Kidney epithelial cell (primary cell): ENCODE measurements at regions not wholly inside any gene's neighbourhood (a gene's known extent, or its start where the extent isn't known, plus 50 kb on each side); places are given as distances from the start of the nearest gene placed in this dataset.

Experiments
- DNase-seq: peaks from one replicate; pipeline ENCODE4 v3.0.0-alpha.2; 2010; ENCODE audit warnings: low read depth
- H3K27me3 ChIP-seq: 2 replicates; pipeline ENCODE4 v1.6.0; 2011; ENCODE audit warnings: low read length; ENCODE audit not compliant: control insufficient read depth, insufficient read depth
- H3K36me3 ChIP-seq: 2 replicates; pipeline ENCODE4 v1.5.1; 2011; ENCODE audit warnings: low read length; ENCODE audit not compliant: control insufficient read depth, insufficient read depth
- H3K4me3 ChIP-seq: 2 replicates; pipeline ENCODE4 v1.5.1; 2011; ENCODE audit warnings: low read depth, mild to moderate bottlenecking, control low read depth, low read length
- TF ChIP-seq, protein P1 (sequence below): IDR thresholded peaks from 2 replicates; pipeline ENCODE4 v1.5.1; 2011; ENCODE audit warnings: mild to moderate bottlenecking, moderate library complexity, low read length, control low read depth, inconsistent platforms; ENCODE audit not compliant: insufficient read depth, poor library complexity, severe bottlenecking

DNA sequence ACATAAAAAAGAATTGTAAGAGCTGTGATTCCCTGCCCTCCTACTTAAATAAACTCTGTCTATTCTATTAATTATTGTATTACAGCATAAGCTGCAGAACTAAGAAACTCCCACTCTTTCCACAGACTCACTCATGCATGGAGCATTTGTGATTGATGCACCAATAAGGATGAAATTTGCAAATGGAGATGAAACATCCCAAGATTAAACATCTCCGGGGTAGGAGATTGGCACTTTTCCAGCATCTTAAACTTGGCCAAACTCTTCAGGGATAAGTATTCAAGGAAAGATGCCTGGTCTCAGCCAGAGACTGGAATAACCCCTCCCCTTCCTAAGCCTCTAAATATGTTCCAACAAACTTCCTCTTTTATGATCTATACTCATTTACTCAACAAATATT lies 472.0 kb downstream of the ACTL7B start:
- H3K4me3 ChIP-seq, result no peak overlapping the region
- DNase-seq, result no peak
- TF ChIP-seq, protein P1, sequence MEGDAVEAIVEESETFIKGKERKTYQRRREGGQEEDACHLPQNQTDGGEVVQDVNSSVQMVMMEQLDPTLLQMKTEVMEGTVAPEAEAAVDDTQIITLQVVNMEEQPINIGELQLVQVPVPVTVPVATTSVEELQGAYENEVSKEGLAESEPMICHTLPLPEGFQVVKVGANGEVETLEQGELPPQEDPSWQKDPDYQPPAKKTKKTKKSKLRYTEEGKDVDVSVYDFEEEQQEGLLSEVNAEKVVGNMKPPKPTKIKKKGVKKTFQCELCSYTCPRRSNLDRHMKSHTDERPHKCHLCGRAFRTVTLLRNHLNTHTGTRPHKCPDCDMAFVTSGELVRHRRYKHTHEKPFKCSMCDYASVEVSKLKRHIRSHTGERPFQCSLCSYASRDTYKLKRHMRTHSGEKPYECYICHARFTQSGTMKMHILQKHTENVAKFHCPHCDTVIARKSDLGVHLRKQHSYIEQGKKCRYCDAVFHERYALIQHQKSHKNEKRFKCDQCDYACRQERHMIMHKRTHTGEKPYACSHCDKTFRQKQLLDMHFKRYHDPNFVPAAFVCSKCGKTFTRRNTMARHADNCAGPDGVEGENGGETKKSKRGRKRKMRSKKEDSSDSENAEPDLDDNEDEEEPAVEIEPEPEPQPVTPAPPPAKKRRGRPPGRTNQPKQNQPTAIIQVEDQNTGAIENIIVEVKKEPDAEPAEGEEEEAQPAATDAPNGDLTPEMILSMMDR, result no peak
- H3K36me3 ChIP-seq, result no peaks in the 10 kb centered on the region
- H3K27me3 ChIP-seq, result no peaks in the 10 kb centered on the region

DNA sequence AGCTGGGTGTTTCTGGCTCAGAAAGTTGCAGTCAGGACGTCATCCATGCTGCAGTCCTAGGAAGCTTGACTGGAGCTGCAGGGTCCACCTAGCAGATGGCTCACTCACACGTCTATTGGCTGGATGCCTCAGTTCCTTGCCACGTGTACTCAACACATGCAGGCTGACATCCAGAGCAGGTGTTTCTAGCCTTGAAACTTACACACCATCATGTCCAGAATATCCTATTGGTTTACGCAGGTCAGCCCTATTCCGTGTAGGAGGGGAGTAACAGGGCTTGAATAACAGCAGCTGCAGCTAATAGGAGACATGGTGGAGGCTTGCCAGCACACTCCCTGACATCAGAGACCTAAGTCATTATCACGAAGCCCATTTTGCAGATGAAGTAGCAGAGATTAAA lies 473.5 kb downstream of the ACTL7B start:
- TF ChIP-seq, protein P1, result no peak
- Histone ChIP-seq H3K36me3 (no peaks in the 10 kb centered on the region), H3K4me3 (no peak overlapping the region), H3K27me3 (no peaks in the 10 kb centered on the region)
- no peak for DNase-seq

- Histone ChIP-seq H3K36me3 (no peaks in the 10 kb centered on the region), H3K27me3 (no peaks in the 10 kb centered on the region), H3K4me3 (no peak overlapping the region)
- DNase-seq, result no peak
- TF ChIP-seq, protein P1, result no peak
Measured at GRCh38 chr9:108377881-108378280, 477.9 kb downstream of the ACTL7B start.

GRCh38 chr9:108377382-108377781 lies 478.4 kb downstream of the ACTL7B start:
- H3K4me3 ChIP-seq, result no peak overlapping the region
- TF ChIP-seq, protein P1, result no peak
- no peak for DNase-seq
- H3K36me3 ChIP-seq, result no peaks in the 10 kb centered on the region
- H3K27me3 ChIP-seq, result no peaks in the 10 kb centered on the region

DNA sequence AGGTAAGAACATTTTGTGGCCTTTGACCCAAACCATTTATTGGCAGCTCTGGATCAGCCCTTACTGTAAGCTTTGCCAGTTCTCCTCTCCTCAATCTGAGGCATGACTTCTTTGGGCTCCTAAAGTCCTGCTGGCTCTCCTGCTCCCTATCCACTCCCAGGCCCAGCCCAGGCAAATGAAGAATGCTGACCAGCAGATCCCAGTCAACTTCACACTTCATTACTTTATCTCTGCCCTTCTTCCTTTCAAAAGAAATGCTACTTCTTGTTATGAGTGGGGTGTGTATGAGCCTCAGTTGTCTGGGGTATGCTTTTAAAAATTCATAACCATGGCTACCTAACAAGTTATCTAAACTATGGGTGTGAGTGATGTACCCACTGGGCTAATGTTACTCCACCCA lies 479.6 kb downstream of the ACTL7B start:
- Histone ChIP-seq H3K27me3 (no peaks in the 10 kb centered on the region), H3K36me3 (no peaks in the 10 kb centered on the region), H3K4me3 (no peak overlapping the region)
- no peak for DNase-seq
- TF ChIP-seq, protein P1, result no peak

GRCh38 chr9:108374626-108375025 lies 481.2 kb downstream of the ACTL7B start:
- Histone ChIP-seq H3K4me3 (no peak overlapping the region), H3K27me3 (no peaks in the 10 kb centered on the region), H3K36me3 (no peaks in the 10 kb centered on the region)
- TF ChIP-seq, protein P1, result no peak
- no peak for DNase-seq
